Activated CD4-positive, alpha-beta memory T cell treated with anti-CD3 and anti-CD28 coated beads, Interleukin-2, amount 10 ng/mL, durations not matched to agents 7 days and 5 days (primary cell): ENCODE measurements at regions not wholly inside any gene's neighbourhood (a gene's known extent, or its start where the extent isn't known, plus 50 kb on each side); places are given as distances from the start of the nearest gene placed in this dataset.
"Not testable (repeated sequence)": the region's sequence is repeated elsewhere in the genome, so short reads cannot be mapped to it uniquely, and the experiment has no call there.

Source experiments
- CTCF ChIA-PET: fragments of 350-600 bp; sonication (Branson Sonifier 250); formaldehyde crosslinking; loops from one replicate; lab custom pipeline; 2021; ENCODE audit warnings: antibody characterized with exemption, inconsistent platforms; lab: Charles Lee
- POLR2A ChIA-PET: fragments of 350-600 bp; sonication (Branson Sonifier 250); formaldehyde crosslinking; loops from one replicate; lab custom pipeline; 2021; ENCODE audit warnings: antibody characterized with exemption; lab: Charles Lee
- DNase-seq: peaks from one replicate; pipeline ENCODE4 v3.0.0-alpha.2; 2020
- H3K27ac Mint-ChIP-seq: one replicate; pipeline ENCODE4 v1.8.0; 2021; ENCODE audit warnings: mild to moderate bottlenecking, mixed read lengths
- H3K27me3 Mint-ChIP-seq: one replicate; pipeline ENCODE4 v1.8.0; 2021; ENCODE audit warnings: mixed read lengths
- H3K36me3 Mint-ChIP-seq: one replicate; pipeline ENCODE4 v1.8.0; 2021; ENCODE audit warnings: low read depth, mixed read lengths
- H3K4me1 Mint-ChIP-seq: one replicate; pipeline ENCODE4 v1.8.0; 2021; ENCODE audit warnings: mixed read lengths
- H3K4me3 Mint-ChIP-seq: one replicate; pipeline ENCODE4 v1.8.0; 2021; ENCODE audit warnings: mild to moderate bottlenecking, mixed read lengths
- H3K9me3 Mint-ChIP-seq: one replicate; pipeline ENCODE4 v1.8.0; 2021; ENCODE audit warnings: mixed read lengths

DNA sequence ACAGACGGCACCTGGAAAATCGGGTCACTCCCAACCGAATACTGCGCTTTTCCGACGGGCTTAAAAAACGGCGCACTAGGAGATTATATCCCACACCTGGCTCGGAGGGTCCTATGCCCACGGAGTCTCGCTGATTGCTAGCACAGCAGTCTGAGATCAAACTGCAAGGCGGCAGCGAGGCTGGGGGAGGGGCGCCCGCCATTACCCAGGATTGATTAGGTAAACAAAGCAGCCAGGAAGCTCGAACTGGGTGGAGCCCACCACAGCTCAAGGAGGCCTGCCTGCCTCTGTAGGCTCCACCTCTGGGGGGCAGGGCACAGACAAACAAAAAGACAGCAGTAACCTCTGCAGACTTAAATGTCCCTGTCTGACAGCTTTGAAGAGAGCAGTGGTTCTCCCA, 64.5 kb downstream of the SLC30A10 start:
- H3K27ac Mint-ChIP-seq, H3K27me3 Mint-ChIP-seq, H3K9me3 Mint-ChIP-seq, H3K4me1 Mint-ChIP-seq, H3K36me3 Mint-ChIP-seq, CTCF ChIA-PET, DNase-seq, H3K4me3 Mint-ChIP-seq, POLR2A ChIA-PET: not testable (repeated sequence)

DNA sequence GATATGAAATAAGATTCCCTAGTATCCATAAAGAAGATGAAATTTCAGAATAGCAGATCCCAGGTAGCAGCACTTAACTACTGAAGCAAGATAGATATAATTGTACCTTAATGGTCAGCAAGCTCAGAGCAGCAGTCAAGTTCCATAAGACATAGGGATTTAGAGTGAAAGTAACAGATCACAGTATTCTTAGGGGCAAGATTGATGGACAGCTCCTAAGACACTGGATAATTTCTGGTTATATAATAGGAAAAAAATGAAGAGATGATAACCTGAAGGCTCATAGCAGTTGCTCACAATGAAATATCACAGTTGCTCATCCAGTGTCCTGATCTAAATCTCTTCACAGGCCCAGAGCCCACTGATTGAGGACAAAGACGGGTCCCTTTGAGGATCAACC, 66.0 kb downstream of the SLC30A10 start:
- no peak for DNase-seq
- no peaks in the 10 kb centered on the region for H3K27me3 Mint-ChIP-seq
- CTCF ChIA-PET: no interaction called here
- H3K9me3 Mint-ChIP-seq: no peaks in the 10 kb centered on the region
- H3K27ac Mint-ChIP-seq: no peak overlapping the region
- POLR2A ChIA-PET: no interaction called here
- no peak overlapping the region for H3K4me3 Mint-ChIP-seq
- no peaks in the 10 kb centered on the region for H3K4me1 Mint-ChIP-seq
- no peaks in the 10 kb centered on the region for H3K36me3 Mint-ChIP-seq

DNA sequence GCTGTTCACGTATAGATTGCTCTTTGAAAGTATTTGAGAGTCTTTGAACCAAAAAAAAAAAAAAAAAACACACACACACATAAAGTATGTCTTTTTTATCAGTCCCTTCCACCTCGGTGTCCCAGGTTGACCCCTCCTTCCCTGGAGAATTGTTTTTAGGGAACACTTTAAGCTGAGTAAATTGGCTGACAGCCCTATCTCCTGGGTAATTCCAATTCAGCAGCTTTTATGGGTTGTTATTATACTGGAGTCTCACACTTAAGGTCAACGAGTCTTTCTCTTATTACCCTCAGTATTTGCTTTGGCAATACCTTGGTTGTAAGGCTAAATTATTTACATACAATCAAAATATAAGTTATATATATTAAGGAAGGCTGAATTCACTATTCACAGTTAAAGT, 69.4 kb downstream of the SLC30A10 start:
- Mint-ChIP-seq H3K27me3 (no peaks in the 10 kb centered on the region), H3K4me3 (no peak overlapping the region), H3K36me3 (no peaks in the 10 kb centered on the region), H3K4me1 (no peaks in the 10 kb centered on the region), H3K9me3 (no peaks in the 10 kb centered on the region), H3K27ac (no peak overlapping the region)
- no peak for DNase-seq
- ChIA-PET POLR2A (no interaction called here), CTCF (no interaction called here)

DNA sequence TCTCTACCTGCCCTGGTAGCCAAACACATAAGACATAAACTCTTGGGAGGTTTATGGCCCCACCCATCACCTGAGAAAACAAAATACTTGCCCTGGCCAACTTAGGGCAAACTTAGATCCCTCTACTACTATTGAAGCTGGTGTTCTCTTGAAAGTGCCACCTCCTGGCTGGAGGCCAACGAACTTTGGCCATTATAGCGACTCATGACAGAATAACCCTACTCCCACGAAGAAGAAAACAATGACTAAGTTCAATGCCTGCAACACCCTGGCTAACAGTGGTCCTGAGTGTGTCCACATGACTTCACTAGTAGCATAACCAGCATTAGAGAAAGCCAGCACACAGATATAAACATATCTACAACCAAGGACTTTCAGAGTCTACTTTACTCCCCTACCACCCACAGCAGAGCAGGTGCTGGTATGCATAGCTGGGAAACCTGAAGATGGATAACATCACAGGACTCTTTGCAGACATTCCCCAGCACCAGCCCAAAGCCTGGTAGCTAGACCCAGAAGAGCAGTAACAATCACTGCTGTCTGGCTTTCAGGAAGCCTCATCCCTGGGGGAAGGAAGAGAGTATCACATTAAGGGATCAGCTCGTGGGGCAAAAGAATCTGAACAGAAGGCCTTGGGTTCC, 81.0 kb downstream of the SLC30A10 start:
- POLR2A ChIA-PET: no interaction called here
- no peaks in the 10 kb centered on the region for H3K9me3 Mint-ChIP-seq
- H3K27me3 Mint-ChIP-seq: no peaks in the 10 kb centered on the region
- H3K27ac Mint-ChIP-seq: no peak overlapping the region
- DNase-seq: no peak
- no peaks in the 10 kb centered on the region for H3K4me1 Mint-ChIP-seq
- CTCF ChIA-PET: no interaction called here
- no peak overlapping the region for H3K4me3 Mint-ChIP-seq
- H3K36me3 Mint-ChIP-seq: no peaks in the 10 kb centered on the region

DNA sequence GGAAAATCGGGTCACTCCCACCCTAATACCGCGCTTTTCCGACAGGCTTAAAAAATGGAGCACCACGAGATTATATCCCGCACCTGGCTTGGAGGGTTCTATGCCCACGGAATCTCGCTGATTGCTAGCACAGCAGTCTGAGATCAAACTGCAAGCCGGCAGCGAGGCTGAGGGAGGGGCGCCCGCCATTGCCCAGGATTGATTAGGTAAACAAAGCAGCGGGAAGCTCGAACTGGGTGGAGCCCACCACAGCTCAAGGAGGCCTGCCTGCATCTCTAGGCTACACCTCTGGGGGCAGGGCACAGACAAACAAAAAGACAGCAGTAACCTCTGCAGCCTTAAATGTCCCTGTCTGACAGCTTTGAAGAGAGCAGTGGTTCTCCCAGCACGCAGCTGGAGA, 88.8 kb downstream of the SLC30A10 start:
- H3K36me3 Mint-ChIP-seq, H3K9me3 Mint-ChIP-seq, H3K4me3 Mint-ChIP-seq, DNase-seq, H3K27ac Mint-ChIP-seq, POLR2A ChIA-PET, H3K27me3 Mint-ChIP-seq, CTCF ChIA-PET, H3K4me1 Mint-ChIP-seq: not testable (repeated sequence)

DNA sequence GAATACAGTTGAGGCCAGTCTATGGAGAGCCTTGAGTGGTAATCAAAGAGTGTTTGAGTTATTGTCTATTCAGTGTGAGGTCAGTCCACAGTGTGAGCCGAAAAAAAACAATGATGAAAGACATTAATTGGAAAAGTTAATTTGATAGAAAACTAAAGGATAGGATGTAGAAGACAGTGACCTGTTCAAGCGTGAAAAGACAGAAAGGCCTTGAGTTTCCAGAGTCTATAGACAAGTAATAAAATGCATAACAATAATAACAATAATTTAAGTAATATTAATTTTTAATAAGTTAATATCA, 90.4 kb downstream of the SLC30A10 start:
- DNase-seq: no peak
- Mint-ChIP-seq H3K4me1 (no peaks in the 10 kb centered on the region), H3K27ac (no peak overlapping the region), H3K4me3 (no peak overlapping the region), H3K27me3 (no peaks in the 10 kb centered on the region), H3K36me3 (no peaks in the 10 kb centered on the region), H3K9me3 (no peaks in the 10 kb centered on the region)
- POLR2A ChIA-PET: no interaction called here
- CTCF ChIA-PET: no interaction called here

DNA sequence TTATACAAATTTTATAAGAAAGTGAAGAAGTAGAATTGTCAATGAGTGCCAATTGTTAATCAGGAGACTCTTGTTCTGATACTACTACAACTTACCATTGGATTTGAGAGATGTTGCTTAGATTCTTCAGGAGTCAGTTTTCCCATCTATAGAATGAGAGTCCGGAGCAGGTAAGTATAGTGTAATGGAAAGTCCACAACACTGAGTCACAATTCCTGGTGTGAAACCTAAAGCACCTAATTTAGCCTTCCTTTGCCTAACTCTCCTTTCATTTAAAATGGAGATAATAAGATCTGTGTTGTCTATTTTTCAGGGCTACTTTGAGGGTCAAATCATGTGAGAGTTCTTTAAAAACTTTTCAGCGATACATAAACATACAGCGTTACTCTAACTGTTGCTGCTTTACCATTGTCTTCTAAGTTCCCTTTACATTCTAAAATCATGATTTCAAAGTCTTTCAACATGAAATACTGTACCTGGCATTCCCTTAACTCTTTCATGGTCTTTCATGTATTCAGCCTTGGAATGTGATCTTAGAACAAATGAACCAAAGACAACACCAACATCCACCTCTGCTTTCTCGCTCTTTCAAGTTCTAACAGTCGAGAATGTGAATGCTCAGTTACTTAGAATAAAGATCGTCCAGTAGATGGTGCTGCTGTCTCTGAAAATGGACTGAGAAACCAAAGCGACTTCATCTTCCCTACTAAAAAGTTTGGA, 90.9 kb downstream of the SLC30A10 start:
- Mint-ChIP-seq H3K27ac (no peak overlapping the region), H3K27me3 (no peaks in the 10 kb centered on the region), H3K36me3 (no peaks in the 10 kb centered on the region), H3K4me3 (no peak overlapping the region), H3K4me1 (no peaks in the 10 kb centered on the region), H3K9me3 (peaks cover 3% of the 10 kb centered on the region)
- POLR2A ChIA-PET: no interaction called here
- CTCF ChIA-PET: no interaction called here
- DNase-seq: no peak

DNA sequence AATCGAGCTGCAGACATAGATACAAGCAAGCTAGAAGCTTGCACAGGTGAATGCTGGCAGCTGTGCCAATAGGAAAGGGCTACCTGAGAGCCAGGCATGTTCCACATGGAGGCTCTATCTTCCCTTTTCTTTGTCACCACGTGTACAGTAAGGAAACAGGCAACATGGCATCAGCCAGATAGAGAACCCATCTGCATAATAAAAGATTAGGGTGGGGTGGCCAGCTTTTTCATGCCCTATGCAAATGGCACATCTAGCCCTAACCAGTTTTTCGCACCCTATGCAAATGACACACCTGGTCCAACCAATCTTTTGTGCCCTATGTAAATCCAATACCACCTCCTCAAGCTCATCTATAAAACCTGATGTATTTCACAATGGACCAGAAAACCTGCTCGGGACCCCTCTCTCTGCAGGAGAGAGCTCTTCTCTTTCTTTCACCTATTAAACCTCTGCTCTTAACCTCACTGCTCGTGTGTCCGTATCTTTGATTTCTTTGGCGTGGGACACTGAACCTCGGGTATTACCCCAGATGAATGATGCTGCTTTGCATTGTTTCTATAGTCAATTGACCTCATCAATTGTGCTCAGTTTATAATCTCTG, 93.9 kb downstream of the SLC30A10 start:
- ChIA-PET POLR2A (no interaction called here), CTCF (no interaction called here)
- no peaks in the 10 kb centered on the region for H3K27me3 Mint-ChIP-seq
- H3K36me3 Mint-ChIP-seq: no peaks in the 10 kb centered on the region
- no peak for DNase-seq
- H3K27ac Mint-ChIP-seq: no peak overlapping the region
- H3K9me3 Mint-ChIP-seq: peaks cover 3% of the 10 kb centered on the region
- no peak overlapping the region for H3K4me3 Mint-ChIP-seq
- no peaks in the 10 kb centered on the region for H3K4me1 Mint-ChIP-seq

DNA sequence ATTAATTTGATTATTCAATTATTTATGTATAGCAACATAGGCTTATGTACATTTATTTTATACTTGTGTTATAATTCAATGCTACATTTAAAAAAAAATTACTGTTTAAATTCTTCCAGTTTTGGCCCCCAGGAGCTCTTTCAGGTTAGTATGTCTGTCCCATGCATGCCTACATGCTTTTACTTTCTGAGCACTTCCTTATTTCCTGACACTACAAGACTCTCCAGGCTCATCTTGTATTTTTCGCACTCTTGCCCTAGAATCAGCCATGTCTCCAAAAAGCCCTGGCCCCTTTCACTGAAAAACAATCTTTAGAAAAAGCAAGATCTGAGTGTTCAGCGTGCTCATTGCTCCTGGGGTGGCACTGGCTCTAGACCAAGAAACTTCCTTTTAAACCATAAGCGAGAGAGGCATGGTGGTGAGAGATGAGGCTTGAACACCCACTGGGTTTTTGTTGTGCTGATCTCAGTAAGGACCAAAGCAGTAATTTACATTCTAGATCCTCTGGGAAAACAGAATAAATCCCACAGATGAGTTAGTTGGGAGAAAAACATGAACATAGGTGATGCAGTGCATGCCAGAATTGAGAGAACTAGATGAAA, 95.0 kb downstream of the SLC30A10 start:
- Mint-ChIP-seq H3K27ac (no peak overlapping the region), H3K9me3 (peaks cover 3% of the 10 kb centered on the region), H3K4me1 (no peaks in the 10 kb centered on the region), H3K4me3 (no peak overlapping the region), H3K36me3 (no peaks in the 10 kb centered on the region), H3K27me3 (no peaks in the 10 kb centered on the region)
- DNase-seq: no peak
- CTCF ChIA-PET: no interaction called here
- POLR2A ChIA-PET: no interaction called here

DNA sequence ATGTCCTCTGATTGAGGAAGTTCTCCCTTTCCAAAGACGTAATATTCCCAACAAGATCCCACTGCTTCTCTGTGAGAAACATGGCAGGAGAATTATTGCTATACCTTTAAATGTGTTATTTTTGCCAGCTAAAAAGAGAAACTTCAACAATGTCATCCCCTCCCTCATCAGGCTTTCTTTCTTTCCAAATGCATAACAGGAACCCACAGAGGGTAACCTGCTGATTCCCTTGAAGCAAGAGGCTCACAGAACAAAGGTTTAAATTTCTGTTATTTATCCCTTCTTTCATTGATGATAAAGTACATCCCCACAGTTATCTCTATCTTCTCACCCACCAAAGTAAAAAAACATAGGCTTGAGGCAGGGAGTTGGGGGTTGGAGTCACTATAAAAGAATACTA, 102.1 kb downstream of the SLC30A10 start:
- H3K9me3 Mint-ChIP-seq: no peaks in the 10 kb centered on the region
- no peaks in the 10 kb centered on the region for H3K27me3 Mint-ChIP-seq
- no peak overlapping the region for H3K4me3 Mint-ChIP-seq
- H3K36me3 Mint-ChIP-seq: no peaks in the 10 kb centered on the region
- no peaks in the 10 kb centered on the region for H3K4me1 Mint-ChIP-seq
- no peak for DNase-seq
- CTCF ChIA-PET: no interaction called here
- POLR2A ChIA-PET: no interaction called here
- H3K27ac Mint-ChIP-seq: no peak overlapping the region

DNA sequence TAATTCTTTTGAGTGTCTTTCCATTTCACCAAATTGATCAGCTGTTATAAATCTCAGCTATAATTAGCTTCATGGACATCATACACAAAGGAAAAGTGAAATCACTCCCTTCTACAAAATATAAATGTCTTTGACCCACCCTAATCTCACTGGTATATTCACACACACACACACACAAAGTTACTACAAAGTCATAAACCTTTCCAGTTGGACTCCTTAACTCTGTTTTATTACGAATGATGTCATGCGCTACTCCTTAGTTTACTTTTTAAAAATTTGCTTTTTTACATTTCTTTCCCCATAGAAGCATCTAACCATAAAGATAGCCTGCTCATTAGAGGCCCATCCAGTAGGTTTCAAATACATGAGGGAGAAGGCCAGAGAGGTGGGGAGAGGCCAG, 103.0 kb downstream of the SLC30A10 start:
- POLR2A ChIA-PET: no interaction called here
- CTCF ChIA-PET: no interaction called here
- Mint-ChIP-seq H3K4me3 (no peak overlapping the region), H3K27me3 (no peaks in the 10 kb centered on the region), H3K4me1 (no peaks in the 10 kb centered on the region), H3K9me3 (no peaks in the 10 kb centered on the region), H3K36me3 (no peaks in the 10 kb centered on the region), H3K27ac (no peak overlapping the region)
- no peak for DNase-seq

DNA sequence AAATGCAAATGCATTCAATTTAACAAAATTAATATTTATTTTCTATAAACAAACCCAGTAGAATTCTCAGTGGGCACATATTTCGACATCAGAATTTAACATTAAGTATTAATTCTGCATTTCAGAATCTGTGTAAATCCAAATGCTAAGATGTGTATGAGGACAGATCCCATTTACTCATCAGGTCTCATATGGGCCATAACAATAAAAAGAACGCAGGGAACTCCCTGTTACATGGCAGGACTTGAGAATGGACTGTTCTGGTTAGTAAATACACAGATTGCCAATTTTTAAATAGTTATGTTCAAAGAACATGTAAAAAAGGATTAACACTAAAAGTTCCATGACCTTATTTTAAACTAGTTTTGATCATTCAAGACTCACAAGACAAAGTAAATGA, 104.0 kb downstream of the SLC30A10 start:
- Mint-ChIP-seq H3K4me1 (no peaks in the 10 kb centered on the region), H3K27ac (no peak overlapping the region), H3K4me3 (no peak overlapping the region), H3K27me3 (no peaks in the 10 kb centered on the region), H3K9me3 (no peaks in the 10 kb centered on the region), H3K36me3 (no peaks in the 10 kb centered on the region)
- ChIA-PET POLR2A (no interaction called here), CTCF (no interaction called here)
- no peak for DNase-seq

DNA sequence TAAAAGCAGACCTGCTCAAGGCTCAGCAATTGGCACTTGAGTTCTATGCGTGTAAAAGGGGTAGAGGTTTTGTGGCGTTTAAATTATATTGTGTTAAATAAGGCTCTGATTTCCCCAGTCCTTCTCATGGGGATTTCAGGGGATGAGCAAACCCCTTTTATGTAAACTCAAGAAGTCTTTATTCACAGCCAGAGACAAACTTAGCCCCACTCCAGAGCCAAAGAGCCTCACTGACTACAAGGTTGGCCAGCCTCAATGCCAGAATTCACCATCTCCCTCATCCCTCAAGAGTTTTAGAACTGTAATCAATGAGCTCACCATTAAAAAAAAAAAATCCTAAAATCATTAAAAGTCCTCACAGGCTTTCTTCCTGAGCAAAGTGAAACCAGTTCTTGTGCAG, 107.8 kb downstream of the SLC30A10 start:
- DNase-seq: no peak
- peaks cover 3% of the 10 kb centered on the region for H3K27me3 Mint-ChIP-seq
- no peak overlapping the region for H3K27ac Mint-ChIP-seq
- no peak overlapping the region for H3K4me3 Mint-ChIP-seq
- H3K9me3 Mint-ChIP-seq: no peaks in the 10 kb centered on the region
- ChIA-PET CTCF (no interaction called here), POLR2A (no interaction called here)
- H3K36me3 Mint-ChIP-seq: no peaks in the 10 kb centered on the region
- H3K4me1 Mint-ChIP-seq: no peaks in the 10 kb centered on the region

DNA sequence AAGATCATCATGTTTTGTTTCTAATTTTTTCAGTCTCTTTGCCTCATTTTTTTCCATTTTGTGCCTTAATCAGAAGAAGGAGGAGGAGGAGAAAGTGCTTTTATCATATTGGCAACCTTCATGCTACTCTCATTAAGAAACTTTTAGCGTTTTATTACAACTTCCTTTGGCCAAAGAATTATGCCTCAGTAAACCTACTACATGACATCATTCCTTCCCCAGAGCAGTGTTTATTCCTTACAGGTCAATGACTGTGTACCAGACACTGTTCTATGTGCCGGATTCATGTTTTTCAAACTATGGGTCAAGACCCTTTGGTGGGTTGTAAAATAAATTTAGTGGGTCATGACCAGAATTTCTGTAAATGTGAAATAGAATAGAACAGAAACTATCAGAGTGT, 110.4 kb downstream of the SLC30A10 start:
- POLR2A ChIA-PET: no interaction called here
- no peaks in the 10 kb centered on the region for H3K36me3 Mint-ChIP-seq
- CTCF ChIA-PET: no interaction called here
- H3K27me3 Mint-ChIP-seq: peaks cover 3% of the 10 kb centered on the region
- no peak overlapping the region for H3K4me3 Mint-ChIP-seq
- no peak for DNase-seq
- no peaks in the 10 kb centered on the region for H3K4me1 Mint-ChIP-seq
- no peak overlapping the region for H3K27ac Mint-ChIP-seq
- no peaks in the 10 kb centered on the region for H3K9me3 Mint-ChIP-seq
